ENCODE measurements at regions not wholly inside any gene's neighbourhood (a gene's known extent, or its start where the extent isn't known, plus 50 kb on each side); places are given as distances from the start of the nearest gene placed in this dataset.

DNA sequence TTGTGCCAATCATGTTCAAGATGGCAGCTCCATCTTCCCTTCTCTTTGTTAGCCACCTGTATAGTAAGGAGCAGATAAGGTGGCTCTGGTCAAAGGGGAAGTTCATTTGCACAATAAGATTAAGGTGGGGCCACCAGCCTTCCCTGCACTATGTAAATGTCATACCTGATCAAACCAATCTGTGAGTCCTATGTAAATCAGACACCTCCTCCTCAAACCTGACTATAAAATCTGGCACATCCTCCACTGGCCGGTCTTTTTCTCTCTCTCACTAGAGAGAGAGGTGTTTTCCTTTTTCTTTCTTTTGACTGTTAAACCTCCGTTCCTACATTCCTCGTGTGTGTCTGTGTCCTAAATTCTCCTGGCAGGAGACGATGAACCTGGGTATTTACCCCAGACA, 572.5 kb upstream of the AADAT start:
- TF ChIP-seq, protein P1, sequence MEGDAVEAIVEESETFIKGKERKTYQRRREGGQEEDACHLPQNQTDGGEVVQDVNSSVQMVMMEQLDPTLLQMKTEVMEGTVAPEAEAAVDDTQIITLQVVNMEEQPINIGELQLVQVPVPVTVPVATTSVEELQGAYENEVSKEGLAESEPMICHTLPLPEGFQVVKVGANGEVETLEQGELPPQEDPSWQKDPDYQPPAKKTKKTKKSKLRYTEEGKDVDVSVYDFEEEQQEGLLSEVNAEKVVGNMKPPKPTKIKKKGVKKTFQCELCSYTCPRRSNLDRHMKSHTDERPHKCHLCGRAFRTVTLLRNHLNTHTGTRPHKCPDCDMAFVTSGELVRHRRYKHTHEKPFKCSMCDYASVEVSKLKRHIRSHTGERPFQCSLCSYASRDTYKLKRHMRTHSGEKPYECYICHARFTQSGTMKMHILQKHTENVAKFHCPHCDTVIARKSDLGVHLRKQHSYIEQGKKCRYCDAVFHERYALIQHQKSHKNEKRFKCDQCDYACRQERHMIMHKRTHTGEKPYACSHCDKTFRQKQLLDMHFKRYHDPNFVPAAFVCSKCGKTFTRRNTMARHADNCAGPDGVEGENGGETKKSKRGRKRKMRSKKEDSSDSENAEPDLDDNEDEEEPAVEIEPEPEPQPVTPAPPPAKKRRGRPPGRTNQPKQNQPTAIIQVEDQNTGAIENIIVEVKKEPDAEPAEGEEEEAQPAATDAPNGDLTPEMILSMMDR (IDR thresholded peaks at IDR 0.05; ENCODE audit: insufficient read depth, low read length): no peak
- H3K4me3 ChIP-seq (ENCODE audit: low read depth, low read length): no peak overlapping the region
- no peak for DNase-seq (ENCODE audit: low read depth)

DNA sequence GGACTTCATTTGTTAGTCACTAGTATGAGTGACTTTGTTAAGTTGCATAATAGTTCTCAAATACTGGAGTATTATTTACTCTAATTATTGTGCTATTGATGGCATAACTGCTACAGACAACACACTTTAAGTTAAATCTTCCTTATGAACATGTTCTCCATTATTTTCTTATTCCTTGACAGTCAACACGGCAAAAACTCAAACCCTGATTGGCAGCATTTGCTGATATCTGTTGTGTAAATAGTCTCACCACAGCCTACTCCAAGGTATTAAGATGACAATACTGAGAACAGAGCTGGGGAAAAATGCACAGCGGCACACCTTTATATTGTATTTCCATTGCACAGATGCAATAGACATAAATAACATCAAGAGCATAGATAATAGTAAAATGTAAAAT, 568.0 kb upstream of the AADAT start:
- no peak for DNase-seq (ENCODE audit: low read depth)
- H3K4me3 ChIP-seq (ENCODE audit: low read depth, low read length): no peak overlapping the region
- TF ChIP-seq, protein P1 (IDR thresholded peaks at IDR 0.05; ENCODE audit: insufficient read depth, low read length): no peak

DNA sequence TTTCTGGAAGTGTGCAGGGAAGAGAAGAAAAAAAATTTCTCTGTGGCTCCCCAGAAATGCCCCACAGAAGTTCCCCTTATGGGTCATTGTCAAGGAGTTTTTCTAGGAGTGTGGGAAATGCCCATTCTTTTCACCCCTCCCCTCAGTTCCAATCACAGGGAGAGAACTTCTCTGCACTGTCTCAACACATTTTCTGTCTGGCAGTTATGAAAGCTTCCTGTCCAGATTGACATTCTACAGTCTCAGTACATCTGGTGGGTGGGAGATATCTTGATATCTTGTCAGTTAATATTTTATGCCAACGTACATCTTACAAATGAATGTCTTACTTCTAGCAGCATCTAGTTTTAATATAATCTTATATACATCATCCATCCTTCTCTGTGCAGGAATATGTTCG, 566.8 kb upstream of the AADAT start:
- TF ChIP-seq, protein P1 (IDR thresholded peaks at IDR 0.05; ENCODE audit: insufficient read depth, low read length): no peak
- DNase-seq (ENCODE audit: low read depth): no peak
- no peak overlapping the region for H3K4me3 ChIP-seq (ENCODE audit: low read depth, low read length)

DNA sequence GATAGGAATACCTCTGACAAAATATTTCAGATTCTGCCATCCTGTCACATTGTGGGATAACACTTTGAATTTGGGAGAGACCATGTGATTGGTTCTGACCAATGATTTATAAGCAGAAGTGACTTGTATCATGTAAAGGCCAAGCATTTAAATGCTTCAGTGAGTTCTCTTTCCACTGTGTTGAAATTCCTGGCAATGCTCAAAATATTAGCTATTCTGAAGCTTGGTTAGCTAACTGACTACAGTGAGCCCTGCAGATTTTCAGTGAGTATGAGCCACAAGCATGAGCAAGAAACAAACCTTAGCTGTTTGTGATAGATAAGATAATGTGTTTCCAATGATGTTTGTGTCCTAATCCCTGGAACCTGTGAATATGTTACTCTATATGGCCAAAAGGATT, 562.8 kb upstream of the AADAT start:
- DNase-seq (ENCODE audit: low read depth): peak; percentile 59
- H3K4me3 ChIP-seq (ENCODE audit: low read depth, low read length): no peak overlapping the region
- TF ChIP-seq, protein P1 (IDR thresholded peaks at IDR 0.05; ENCODE audit: insufficient read depth, low read length): no peak

DNA sequence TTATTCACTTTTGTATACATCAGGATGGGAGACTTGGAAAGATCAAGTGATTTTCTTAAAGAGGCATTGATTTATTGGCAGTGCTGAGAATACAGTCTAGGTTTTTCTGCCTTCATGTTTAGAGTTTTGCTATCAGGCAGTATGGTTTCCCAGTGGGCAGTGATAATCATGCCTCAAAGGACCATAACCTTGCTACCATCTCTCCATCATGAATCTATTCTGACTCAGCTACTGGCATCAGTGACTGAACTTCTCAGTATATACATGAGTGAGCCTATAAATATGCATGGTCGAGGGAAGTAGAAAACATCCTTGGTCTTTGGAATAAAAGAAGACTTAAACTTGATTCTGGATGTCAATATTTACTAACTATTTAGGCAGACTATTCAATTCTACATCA, 562.0 kb upstream of the AADAT start:
- TF ChIP-seq, protein P1 (IDR thresholded peaks at IDR 0.05; ENCODE audit: insufficient read depth, low read length): no peak
- DNase-seq (ENCODE audit: low read depth): peak; percentile 22
- no peak overlapping the region for H3K4me3 ChIP-seq (ENCODE audit: low read depth, low read length)

DNA sequence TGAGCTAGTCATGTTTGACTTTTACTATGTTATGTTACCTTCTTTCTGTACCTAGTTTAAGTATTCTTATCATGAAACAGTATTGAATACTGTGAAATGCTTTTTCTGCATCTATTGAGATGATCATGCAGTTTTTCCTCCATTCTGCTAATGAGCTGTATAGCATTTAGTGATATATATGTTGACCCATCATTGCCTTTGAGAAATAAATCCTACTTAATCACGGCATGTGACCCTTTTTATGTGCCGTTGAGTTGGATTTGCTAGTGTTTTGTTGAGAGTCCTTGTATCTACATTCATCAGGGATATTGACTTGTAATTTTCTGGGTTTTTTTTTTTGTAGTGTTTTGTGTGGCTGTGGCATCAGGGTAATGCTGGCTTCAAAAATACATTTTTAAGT, 537.7 kb upstream of the AADAT start:
- H3K4me3 ChIP-seq (ENCODE audit: low read depth, low read length): no peak overlapping the region
- no peak for DNase-seq (ENCODE audit: low read depth)
- TF ChIP-seq, protein P1 (IDR thresholded peaks at IDR 0.05; ENCODE audit: insufficient read depth, low read length): no peak

DNA sequence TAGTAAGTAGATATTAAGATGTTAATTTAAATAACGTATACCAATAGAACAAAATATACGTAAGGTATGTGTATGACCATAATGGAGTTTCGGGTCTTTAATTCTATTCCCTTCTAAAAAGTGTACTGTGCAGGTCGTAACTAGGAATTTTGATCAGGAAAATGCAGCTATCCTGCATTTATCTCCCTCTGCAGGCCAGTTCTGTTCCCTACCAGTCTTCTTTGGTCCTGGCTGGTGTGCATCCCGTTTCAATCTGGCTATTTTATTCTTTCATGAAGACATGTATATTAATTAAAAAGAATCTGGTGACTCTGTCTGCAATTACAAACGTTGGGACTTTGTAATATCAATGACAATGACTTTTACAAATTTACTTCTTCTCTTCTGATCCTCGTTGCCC, 534.1 kb upstream of the AADAT start:
- TF ChIP-seq, protein P1 (IDR thresholded peaks at IDR 0.05; ENCODE audit: insufficient read depth, low read length): no peak
- no peak overlapping the region for H3K4me3 ChIP-seq (ENCODE audit: low read depth, low read length)
- no peak for DNase-seq (ENCODE audit: low read depth)
